ENCODE measurements at regions not wholly inside any gene's neighbourhood (a gene's known extent, or its start where the extent isn't known, plus 50 kb on each side); places are given as distances from the start of the nearest gene placed in this dataset.
A peak's percentile ranks its signal among the peaks of the same experiment; 100 is the strongest.

- TF ChIP-seq PCBP2 (optimal IDR thresholded peaks at IDR 0.05; ENCODE audit: low read depth, low read length, poor library complexity, severe bottlenecking) (no peak), IRF1 (CRISPR knock-in tag; IDR thresholded peaks at IDR 0.05; ENCODE audit: low read depth) (no peak), PCBP1 (IDR thresholded peaks at IDR 0.05; ENCODE audit: borderline replicate concordance, low read depth, low read length) (no peak), NFE2L2 (IDR thresholded peaks at IDR 0.05; ENCODE audit: low read length) (no peak), TCF7 (IDR thresholded peaks at IDR 0.05; ENCODE audit: low read depth) (peak; percentile 89), NR2F2 (IDR thresholded peaks at IDR 0.05; ENCODE audit: borderline replicate concordance, low read depth) (peak; percentile 78), NBN (conservative IDR thresholded peaks at IDR 0.05) (no peak), ZNF121 (CRISPR knock-in tag; IDR thresholded peaks at IDR 0.05) (0 out of 2 replicates have a peak, but pooled peaks have one; percentile 16), ZBTB1 (CRISPR knock-in tag; IDR thresholded peaks at IDR 0.05; ENCODE audit: borderline replicate concordance) (no peak), THAP9 (CRISPR knock-in tag; IDR thresholded peaks at IDR 0.05; ENCODE audit: borderline replicate concordance) (no peak), JDP2 (CRISPR knock-in tag; IDR thresholded peaks at IDR 0.05; ENCODE audit: borderline replicate concordance) (no peak), BRF2 (CRISPR knock-in tag; IDR thresholded peaks at IDR 0.05) (no peak), TAF15 (IDR thresholded peaks at IDR 0.05; ENCODE audit: low read depth, low read length, poor library complexity, severe bottlenecking) (no peak), ZBTB39 (CRISPR knock-in tag; IDR thresholded peaks at IDR 0.05) (no peak), ZNF772 (CRISPR knock-in tag; IDR thresholded peaks at IDR 0.05) (no peak), MTA3 (CRISPR knock-in tag; IDR thresholded peaks at IDR 0.05) (no peak), ZNF724P (CRISPR knock-in tag; IDR thresholded peaks at IDR 0.05; ENCODE audit: borderline replicate concordance) (no peak), ZNF780A (CRISPR knock-in tag; IDR thresholded peaks at IDR 0.05) (no peak), SIN3B (IDR thresholded peaks at IDR 0.05; ENCODE audit: low read length) (no peak), KLF6 (CRISPR knock-in tag; IDR thresholded peaks at IDR 0.05) (no peak), RELA (CRISPR knock-in tag; IDR thresholded peaks at IDR 0.05) (no peak), RFXAP (CRISPR knock-in tag; IDR thresholded peaks at IDR 0.05; ENCODE audit: borderline replicate concordance) (no peak), REXO4 (CRISPR knock-in tag; IDR thresholded peaks at IDR 0.05; ENCODE audit: borderline replicate concordance) (no peak), KLF15 (CRISPR knock-in tag; IDR thresholded peaks at IDR 0.05; ENCODE audit: borderline replicate concordance) (no peak), PLSCR1 (CRISPR knock-in tag; IDR thresholded peaks at IDR 0.05; ENCODE audit: borderline replicate concordance) (no peak)
These were observed 59.7 kb upstream of the TMTC4 start (continued) for GRCh38 chr13:100734194-100734720.
